Heart left ventricle (tissue), 13 donors: ENCODE measurements at regions not wholly inside any gene's neighbourhood (a gene's known extent, or its start where the extent isn't known, plus 50 kb on each side); places are given as distances from the start of the nearest gene placed in this dataset.

ENCODE experiments used
- POLR2A ChIP-seq, 2 donors: fragments of 450-650 bp; IDR thresholded peaks; one replicate each; pipeline ENCODE4 v1.6.1; 2017; ENCODE audit warnings: antibody characterized with exemption in 2 of 2, mild to moderate bottlenecking in 2 of 2, moderate library complexity in 2 of 2
- TF ChIP-seq, protein P1 (sequence below), 12 donors: fragments of 200-600 bp; sonication (generic) in 4 of 12; IDR thresholded peaks; one replicate each; pipeline versions ENCODE4 v1.5.0 to v1.8.0; 2018 to 2022; ENCODE audit warnings: antibody characterized with exemption in 12 of 12, mild to moderate bottlenecking in 5 of 12
- donor health status: ischemic (EF 13 %, LVEDD 7.1; RV severe dilation, severe dysfunction).
- donor health status: DM: no; HTN: yes; CAD: no.
- donor health status: DM: no; HTN: no; CAD: no.
- donor health status: ischemic (EF 25% LVEDD 6.9; RV normal size, moderate dysfunction).
- donor health status: ischemic (EF 25% LVEDD 5.7; RV mildly dilated, moderate dysfunction).
- donor health status: ischemic (EF 35%, LVEDD 5.7; RV mildly dilated, moderate dysfunction).
- donor health status: nonischemic (EF 11% LVEDD 7.7; RV severe dilation, severe dysfunction).
- donor health status: DM: yes; HTN: yes; CAD: no.
- donor health status: PGD.
- donor health status: ischemic (EF 29% LVEDD 5.4; RV normal size, mild dysfunction).
- donor health status: nonischemic (EF 23%, LVEDD 6.1; RV moderate dilation, normal function).

DNA sequence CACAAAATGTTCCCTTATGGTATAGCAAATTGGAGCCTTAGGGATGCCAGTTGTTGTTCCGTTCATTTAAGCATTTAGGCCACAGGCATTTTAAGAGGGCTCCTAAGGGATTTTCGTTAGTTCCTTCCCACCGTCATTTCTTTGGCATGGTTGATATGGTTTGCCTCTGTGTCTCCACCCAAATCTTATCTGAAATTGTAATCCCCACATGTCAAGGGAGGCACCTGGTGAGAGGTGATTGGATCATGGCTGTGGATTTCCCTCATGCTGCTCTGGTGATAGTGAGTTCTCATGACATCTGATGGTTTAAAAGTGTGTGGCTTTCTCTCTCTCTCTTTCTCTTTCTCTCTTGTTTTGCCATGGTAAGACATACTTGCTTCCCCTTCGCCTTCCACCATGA lies 104.1 kb downstream of the ASB9 start:
- TF ChIP-seq POLR2A (IDR thresholded peaks at IDR 0.05) = no peak
- TF ChIP-seq, protein P1, sequence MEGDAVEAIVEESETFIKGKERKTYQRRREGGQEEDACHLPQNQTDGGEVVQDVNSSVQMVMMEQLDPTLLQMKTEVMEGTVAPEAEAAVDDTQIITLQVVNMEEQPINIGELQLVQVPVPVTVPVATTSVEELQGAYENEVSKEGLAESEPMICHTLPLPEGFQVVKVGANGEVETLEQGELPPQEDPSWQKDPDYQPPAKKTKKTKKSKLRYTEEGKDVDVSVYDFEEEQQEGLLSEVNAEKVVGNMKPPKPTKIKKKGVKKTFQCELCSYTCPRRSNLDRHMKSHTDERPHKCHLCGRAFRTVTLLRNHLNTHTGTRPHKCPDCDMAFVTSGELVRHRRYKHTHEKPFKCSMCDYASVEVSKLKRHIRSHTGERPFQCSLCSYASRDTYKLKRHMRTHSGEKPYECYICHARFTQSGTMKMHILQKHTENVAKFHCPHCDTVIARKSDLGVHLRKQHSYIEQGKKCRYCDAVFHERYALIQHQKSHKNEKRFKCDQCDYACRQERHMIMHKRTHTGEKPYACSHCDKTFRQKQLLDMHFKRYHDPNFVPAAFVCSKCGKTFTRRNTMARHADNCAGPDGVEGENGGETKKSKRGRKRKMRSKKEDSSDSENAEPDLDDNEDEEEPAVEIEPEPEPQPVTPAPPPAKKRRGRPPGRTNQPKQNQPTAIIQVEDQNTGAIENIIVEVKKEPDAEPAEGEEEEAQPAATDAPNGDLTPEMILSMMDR (IDR thresholded peaks at IDR 0.05) = no peak
